ENCODE measurements at regions not wholly inside any gene's neighbourhood (a gene's known extent, or its start where the extent isn't known, plus 50 kb on each side); places are given as distances from the start of the nearest gene placed in this dataset.

DNA sequence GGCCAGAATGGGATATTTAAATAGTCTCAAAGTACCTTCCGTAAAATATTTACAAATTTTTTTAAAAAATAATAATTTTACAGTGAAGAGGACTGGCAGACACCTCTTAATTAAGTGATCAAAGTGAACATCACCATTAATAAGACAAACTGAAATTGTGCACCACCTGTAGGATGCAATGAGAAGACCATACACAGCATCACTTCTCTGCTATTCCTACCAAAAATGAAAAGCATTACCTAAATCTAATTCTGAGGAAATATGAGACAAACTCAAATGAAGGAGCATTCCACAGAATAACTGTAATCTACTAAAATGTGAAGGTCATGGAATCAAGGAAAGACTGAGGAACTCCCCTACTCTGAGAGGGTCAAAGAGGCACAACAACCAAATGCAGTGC is 68.2 kb upstream of the PRDX6 start:
- TF ChIP-seq SMC3 (IDR thresholded peaks at IDR 0.05; ENCODE audit: borderline replicate concordance, low read length) (no peak; the same call in 1 of the 2 replicates), ATF7 (IDR thresholded peaks at IDR 0.05; ENCODE audit: low read depth) (no peak), ZNF274 (IDR thresholded peaks at IDR 0.05; ENCODE audit: insufficient read depth, insufficient read length) (no peak), EP300 (IDR thresholded peaks at IDR 0.05; ENCODE audit: borderline replicate concordance in 1 of 2, control insufficient read depth in 1 of 2, low read depth in 2 of 2, low read length in 2 of 2) (no peak), CHD2 (IDR thresholded peaks at IDR 0.05; ENCODE audit: borderline replicate concordance, low read depth, low read length) (no peak)
- TF ChIP-seq, protein P1, sequence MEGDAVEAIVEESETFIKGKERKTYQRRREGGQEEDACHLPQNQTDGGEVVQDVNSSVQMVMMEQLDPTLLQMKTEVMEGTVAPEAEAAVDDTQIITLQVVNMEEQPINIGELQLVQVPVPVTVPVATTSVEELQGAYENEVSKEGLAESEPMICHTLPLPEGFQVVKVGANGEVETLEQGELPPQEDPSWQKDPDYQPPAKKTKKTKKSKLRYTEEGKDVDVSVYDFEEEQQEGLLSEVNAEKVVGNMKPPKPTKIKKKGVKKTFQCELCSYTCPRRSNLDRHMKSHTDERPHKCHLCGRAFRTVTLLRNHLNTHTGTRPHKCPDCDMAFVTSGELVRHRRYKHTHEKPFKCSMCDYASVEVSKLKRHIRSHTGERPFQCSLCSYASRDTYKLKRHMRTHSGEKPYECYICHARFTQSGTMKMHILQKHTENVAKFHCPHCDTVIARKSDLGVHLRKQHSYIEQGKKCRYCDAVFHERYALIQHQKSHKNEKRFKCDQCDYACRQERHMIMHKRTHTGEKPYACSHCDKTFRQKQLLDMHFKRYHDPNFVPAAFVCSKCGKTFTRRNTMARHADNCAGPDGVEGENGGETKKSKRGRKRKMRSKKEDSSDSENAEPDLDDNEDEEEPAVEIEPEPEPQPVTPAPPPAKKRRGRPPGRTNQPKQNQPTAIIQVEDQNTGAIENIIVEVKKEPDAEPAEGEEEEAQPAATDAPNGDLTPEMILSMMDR (IDR thresholded peaks at IDR 0.05 in 2 of 3, conservative IDR thresholded peaks at IDR 0.05 in 1 of 3; ENCODE audit: control insufficient read depth in 2 of 3, extremely low read depth in 1 of 3, insufficient read depth in 1 of 3, low read depth in 3 of 3, low read length in 3 of 3) = peak; percentile 22 to 33 (median 32); a peak in 2 of 6 replicates

All from GM12878 (cell line).